ENCODE measurements at regions not wholly inside any gene's neighbourhood (a gene's known extent, or its start where the extent isn't known, plus 50 kb on each side); places are given as distances from the start of the nearest gene placed in this dataset.

DNA sequence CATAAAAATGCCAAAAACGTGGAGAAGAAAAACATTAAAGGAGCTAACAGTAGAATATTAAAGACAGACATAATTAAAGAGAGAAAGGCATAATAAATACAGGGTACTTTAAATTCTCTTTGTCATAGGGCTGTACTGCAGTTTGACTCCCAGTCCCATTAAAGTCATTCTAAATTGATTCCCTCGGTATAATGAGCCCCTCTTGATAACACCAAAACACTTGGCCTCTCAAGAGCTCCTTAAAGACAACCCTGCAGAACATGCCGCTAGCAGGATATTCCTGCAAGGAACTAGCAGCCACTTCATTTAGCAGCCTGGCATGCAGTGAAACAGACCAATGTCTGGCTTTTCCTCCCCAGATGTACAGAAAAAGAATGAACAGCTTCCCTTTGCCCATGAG is 273.8 kb upstream of the ESRRG start:
- no peaks in the 10 kb centered on the region for H3K36me3 ChIP-seq (ENCODE audit: control insufficient read depth in 5 of 5, insufficient read depth in 5 of 5, low read length in 5 of 5)
- H3K4me3 ChIP-seq (ENCODE audit: low read depth in 1 of 5, low read length in 5 of 5), result no peak overlapping the region
- no peaks in the 10 kb centered on the region for H3K4me1 ChIP-seq (ENCODE audit: control insufficient read depth in 5 of 5, insufficient read depth in 5 of 5, low read length in 5 of 5)
- H3K9ac ChIP-seq (ENCODE audit: low read length in 5 of 5), result no peak overlapping the region
- H3K9me3 ChIP-seq (ENCODE audit: control insufficient read depth in 5 of 5, low read length in 5 of 5), result no peaks in the 10 kb centered on the region
- no peak overlapping the region for H3K27ac ChIP-seq (ENCODE audit: low read depth, low read length)
- no peaks in the 10 kb centered on the region for H3K27me3 ChIP-seq (ENCODE audit: control insufficient read depth in 5 of 5, insufficient read depth in 4 of 5, low read length in 5 of 5)

- no peak overlapping the region for H3K27ac ChIP-seq (ENCODE audit: low read depth, low read length)
- H3K9me3 ChIP-seq (ENCODE audit: control insufficient read depth in 5 of 5, low read length in 5 of 5), result no peaks in the 10 kb centered on the region
- no peaks in the 10 kb centered on the region for H3K4me1 ChIP-seq (ENCODE audit: control insufficient read depth in 5 of 5, insufficient read depth in 5 of 5, low read length in 5 of 5)
Observed at GRCh38 chr1:216984536-216984935, 261.3 kb upstream of the ESRRG start.

DNA sequence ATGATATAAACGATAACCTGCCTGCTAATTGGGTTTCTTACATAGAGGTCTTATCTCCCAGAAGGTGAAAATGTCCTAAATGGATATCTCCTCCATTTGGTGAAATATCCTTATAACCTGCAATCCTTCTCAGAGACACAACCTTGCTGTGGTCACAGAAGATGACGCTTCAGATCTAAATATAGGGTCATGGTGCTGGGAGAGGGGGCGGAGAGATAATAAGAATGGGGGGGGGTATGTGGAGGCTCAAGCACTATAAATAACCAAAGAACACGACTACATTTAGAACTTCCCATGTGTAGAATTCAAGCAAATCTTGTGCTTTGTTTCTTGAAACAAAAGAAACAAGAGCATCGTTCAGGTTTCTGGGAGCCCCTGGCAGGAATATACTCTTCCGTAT is 260.6 kb upstream of the ESRRG start:
- Histone ChIP-seq H3K4me1 (ENCODE audit: control insufficient read depth in 5 of 5, insufficient read depth in 5 of 5, low read length in 5 of 5) (no peaks in the 10 kb centered on the region), H3K4me3 (ENCODE audit: low read depth in 1 of 5, low read length in 5 of 5) (no peak overlapping the region), H3K36me3 (ENCODE audit: control insufficient read depth in 5 of 5, insufficient read depth in 5 of 5, low read length in 5 of 5) (no peaks in the 10 kb centered on the region), H3K27ac (ENCODE audit: low read depth, low read length) (no peak overlapping the region), H3K27me3 (ENCODE audit: control insufficient read depth in 5 of 5, insufficient read depth in 4 of 5, low read length in 5 of 5) (no peaks in the 10 kb centered on the region), H3K9me3 (ENCODE audit: control insufficient read depth in 5 of 5, low read length in 5 of 5) (no peaks in the 10 kb centered on the region), H3K9ac (ENCODE audit: low read length in 5 of 5) (no peak overlapping the region)

More at GRCh38 chr1:216984536-216984935, 261.3 kb upstream of the ESRRG start:
- H3K27me3 ChIP-seq (ENCODE audit: control insufficient read depth in 5 of 5, insufficient read depth in 4 of 5, low read length in 5 of 5), result no peaks in the 10 kb centered on the region
- H3K36me3 ChIP-seq (ENCODE audit: control insufficient read depth in 5 of 5, insufficient read depth in 5 of 5, low read length in 5 of 5), result no peaks in the 10 kb centered on the region
- no peak overlapping the region for H3K4me3 ChIP-seq (ENCODE audit: low read depth in 1 of 5, low read length in 5 of 5)
- H3K9ac ChIP-seq (ENCODE audit: low read length in 5 of 5), result no peak overlapping the region

DNA sequence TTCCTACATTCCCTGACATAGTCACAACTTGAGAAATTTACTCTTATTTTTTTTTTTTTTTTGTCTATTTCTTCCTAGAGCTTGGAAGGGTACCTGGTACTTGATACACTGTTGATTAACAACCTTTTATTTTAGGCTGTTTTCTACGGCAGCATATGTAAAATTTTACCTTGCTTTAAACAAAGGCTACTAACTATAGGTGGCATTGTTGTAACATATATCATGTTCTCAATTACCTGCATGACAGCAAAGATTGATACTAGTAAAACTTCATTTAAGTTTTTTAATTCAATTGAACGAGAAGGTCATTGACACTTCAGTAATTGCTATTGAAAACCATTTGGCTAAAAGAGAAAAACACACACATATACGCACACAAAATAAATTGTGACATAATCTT is 238.3 kb upstream of the ESRRG start:
- Histone ChIP-seq H3K9me3 (ENCODE audit: control insufficient read depth in 5 of 5, low read length in 5 of 5) (peaks cover 0 to 3% (median 0%) of the 10 kb centered on the region in 5 donors), H3K4me1 (ENCODE audit: control insufficient read depth in 5 of 5, insufficient read depth in 5 of 5, low read length in 5 of 5) (peaks cover 0 to 3% (median 0%) of the 10 kb centered on the region in 5 donors), H3K36me3 (ENCODE audit: control insufficient read depth in 5 of 5, insufficient read depth in 5 of 5, low read length in 5 of 5) (no peaks in the 10 kb centered on the region), H3K4me3 (ENCODE audit: low read depth in 1 of 5, low read length in 5 of 5) (no peak overlapping the region), H3K27ac (ENCODE audit: low read depth, low read length) (no peak overlapping the region), H3K9ac (ENCODE audit: low read length in 5 of 5) (no peak overlapping the region), H3K27me3 (ENCODE audit: control insufficient read depth in 5 of 5, insufficient read depth in 4 of 5, low read length in 5 of 5) (no peaks in the 10 kb centered on the region)

- H3K36me3 ChIP-seq (ENCODE audit: control insufficient read depth in 5 of 5, insufficient read depth in 5 of 5, low read length in 5 of 5), result no peaks in the 10 kb centered on the region
- H3K27ac ChIP-seq (ENCODE audit: low read depth, low read length), result no peak overlapping the region
- no peak overlapping the region for H3K9ac ChIP-seq (ENCODE audit: low read length in 5 of 5)
- peaks cover 0 to 3% (median 0%) of the 10 kb centered on the region in 5 donors for H3K4me1 ChIP-seq (ENCODE audit: control insufficient read depth in 5 of 5, insufficient read depth in 5 of 5, low read length in 5 of 5)
- no peak overlapping the region for H3K4me3 ChIP-seq (ENCODE audit: low read depth in 1 of 5, low read length in 5 of 5)
- H3K9me3 ChIP-seq (ENCODE audit: control insufficient read depth in 5 of 5, low read length in 5 of 5), result peaks cover 0 to 3% (median 0%) of the 10 kb centered on the region in 5 donors
- no peaks in the 10 kb centered on the region for H3K27me3 ChIP-seq (ENCODE audit: control insufficient read depth in 5 of 5, insufficient read depth in 4 of 5, low read length in 5 of 5)
Observed at GRCh38 chr1:216960716-216961115, 237.5 kb upstream of the ESRRG start.

DNA sequence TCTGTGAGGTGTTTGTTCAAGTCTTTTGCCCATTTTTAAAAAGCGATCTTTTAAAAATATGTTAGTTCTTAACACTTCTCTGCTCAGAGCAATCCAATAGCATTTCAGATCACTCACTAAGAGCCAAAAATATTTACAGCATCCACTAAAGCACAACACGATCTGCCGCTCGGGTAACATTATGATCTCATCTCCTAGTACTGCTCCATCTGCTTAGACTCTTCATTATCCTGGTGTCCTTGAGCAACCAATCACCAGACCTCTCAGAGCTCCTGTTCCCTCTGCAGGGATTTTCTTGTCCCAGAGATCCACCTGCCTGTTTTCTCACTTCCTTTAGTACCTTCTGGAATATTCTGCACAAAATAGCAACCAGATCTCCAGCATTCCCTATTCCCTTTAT is 235.3 kb upstream of the ESRRG start:
- Histone ChIP-seq H3K9ac (ENCODE audit: low read length in 5 of 5) (no peak overlapping the region), H3K27ac (ENCODE audit: low read depth, low read length) (no peak overlapping the region)

GRCh38 chr1:216953495-216953894 is 230.3 kb upstream of the ESRRG start:
- peaks cover 0 to 3% (median 0%) of the 10 kb centered on the region in 5 donors for H3K9me3 ChIP-seq (ENCODE audit: control insufficient read depth in 5 of 5, low read length in 5 of 5)
- no peak overlapping the region for H3K27ac ChIP-seq (ENCODE audit: low read depth, low read length)
- no peaks in the 10 kb centered on the region for H3K4me1 ChIP-seq (ENCODE audit: control insufficient read depth in 5 of 5, insufficient read depth in 5 of 5, low read length in 5 of 5)
- no peak overlapping the region for H3K4me3 ChIP-seq (ENCODE audit: low read depth in 1 of 5, low read length in 5 of 5)
- H3K36me3 ChIP-seq (ENCODE audit: control insufficient read depth in 5 of 5, insufficient read depth in 5 of 5, low read length in 5 of 5), result no peaks in the 10 kb centered on the region
- H3K9ac ChIP-seq (ENCODE audit: low read length in 5 of 5), result no peak overlapping the region
- H3K27me3 ChIP-seq (ENCODE audit: control insufficient read depth in 5 of 5, insufficient read depth in 4 of 5, low read length in 5 of 5), result no peaks in the 10 kb centered on the region

More for the DNA sequence above, 235.3 kb upstream of the ESRRG start:
- Histone ChIP-seq H3K4me1 (ENCODE audit: control insufficient read depth in 5 of 5, insufficient read depth in 5 of 5, low read length in 5 of 5) (no peaks in the 10 kb centered on the region), H3K36me3 (ENCODE audit: control insufficient read depth in 5 of 5, insufficient read depth in 5 of 5, low read length in 5 of 5) (no peaks in the 10 kb centered on the region), H3K27me3 (ENCODE audit: control insufficient read depth in 5 of 5, insufficient read depth in 4 of 5, low read length in 5 of 5) (no peaks in the 10 kb centered on the region), H3K4me3 (ENCODE audit: low read depth in 1 of 5, low read length in 5 of 5) (no peak overlapping the region), H3K9me3 (ENCODE audit: control insufficient read depth in 5 of 5, low read length in 5 of 5) (peaks cover 0 to 3% (median 0%) of the 10 kb centered on the region in 5 donors)

GRCh38 chr1:216952864-216953263 is 229.6 kb upstream of the ESRRG start:
- no peak overlapping the region for H3K4me3 ChIP-seq (ENCODE audit: low read depth in 1 of 5, low read length in 5 of 5)
- H3K9me3 ChIP-seq (ENCODE audit: control insufficient read depth in 5 of 5, low read length in 5 of 5), result no peaks in the 10 kb centered on the region
- no peaks in the 10 kb centered on the region for H3K36me3 ChIP-seq (ENCODE audit: control insufficient read depth in 5 of 5, insufficient read depth in 5 of 5, low read length in 5 of 5)
- H3K4me1 ChIP-seq (ENCODE audit: control insufficient read depth in 5 of 5, insufficient read depth in 5 of 5, low read length in 5 of 5), result no peaks in the 10 kb centered on the region
- H3K27ac ChIP-seq (ENCODE audit: low read depth, low read length), result no peak overlapping the region
- H3K9ac ChIP-seq (ENCODE audit: low read length in 5 of 5), result no peak overlapping the region
- H3K27me3 ChIP-seq (ENCODE audit: control insufficient read depth in 5 of 5, insufficient read depth in 4 of 5, low read length in 5 of 5), result no peaks in the 10 kb centered on the region

DNA sequence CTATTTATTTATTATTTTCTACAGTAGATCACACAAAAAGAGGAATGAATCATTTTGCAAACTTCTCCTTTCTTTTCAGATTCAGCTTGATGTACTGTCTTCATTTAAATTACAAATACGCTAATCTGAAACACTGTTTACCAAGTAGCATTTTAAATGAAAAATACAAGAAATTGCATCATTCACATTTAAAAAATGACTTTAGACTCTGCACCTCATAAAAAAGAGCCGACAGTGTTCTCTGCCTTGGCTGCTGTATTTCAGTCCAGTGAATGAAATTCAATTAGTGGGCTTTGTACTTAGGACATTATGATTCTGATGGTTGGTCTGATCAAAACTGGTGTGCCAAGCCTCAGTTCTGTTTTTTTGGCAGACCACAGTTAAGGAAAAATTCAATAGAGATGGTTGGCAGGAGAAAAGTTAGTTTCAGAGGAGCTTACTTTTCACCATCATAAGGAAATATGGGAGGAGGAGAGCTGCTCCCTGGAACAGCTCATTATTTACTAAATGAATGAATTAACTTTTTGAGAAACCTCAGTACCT is 222.4 kb upstream of the ESRRG start:
- Histone ChIP-seq H3K9ac (ENCODE audit: low read length in 5 of 5) (no peak overlapping the region), H3K9me3 (ENCODE audit: control insufficient read depth in 5 of 5, low read length in 5 of 5) (no peaks in the 10 kb centered on the region), H3K4me3 (ENCODE audit: low read depth in 1 of 5, low read length in 5 of 5) (no peak overlapping the region), H3K4me1 (ENCODE audit: control insufficient read depth in 5 of 5, insufficient read depth in 5 of 5, low read length in 5 of 5) (no peaks in the 10 kb centered on the region), H3K27me3 (ENCODE audit: control insufficient read depth in 5 of 5, insufficient read depth in 4 of 5, low read length in 5 of 5) (no peaks in the 10 kb centered on the region), H3K27ac (ENCODE audit: low read depth, low read length) (no peak overlapping the region), H3K36me3 (ENCODE audit: control insufficient read depth in 5 of 5, insufficient read depth in 5 of 5, low read length in 5 of 5) (no peaks in the 10 kb centered on the region)

- no peak overlapping the region for H3K9ac ChIP-seq (ENCODE audit: low read length in 5 of 5)
- no peak overlapping the region for H3K4me3 ChIP-seq (ENCODE audit: low read depth in 1 of 5, low read length in 5 of 5)
- H3K9me3 ChIP-seq (ENCODE audit: control insufficient read depth in 5 of 5, low read length in 5 of 5), result no peaks in the 10 kb centered on the region
Observed at GRCh38 chr1:216944864-216945510, 221.8 kb upstream of the ESRRG start.

More at GRCh38 chr1:216944864-216945510, 221.8 kb upstream of the ESRRG start:
- H3K4me1 ChIP-seq (ENCODE audit: control insufficient read depth in 5 of 5, insufficient read depth in 5 of 5, low read length in 5 of 5), result no peaks in the 10 kb centered on the region
- H3K27ac ChIP-seq (ENCODE audit: low read depth, low read length), result no peak overlapping the region
- H3K36me3 ChIP-seq (ENCODE audit: control insufficient read depth in 5 of 5, insufficient read depth in 5 of 5, low read length in 5 of 5), result no peaks in the 10 kb centered on the region
- no peaks in the 10 kb centered on the region for H3K27me3 ChIP-seq (ENCODE audit: control insufficient read depth in 5 of 5, insufficient read depth in 4 of 5, low read length in 5 of 5)
